HFFc6 (cell line): ENCODE measurements at regions not wholly inside any gene's neighbourhood (a gene's known extent, or its start where the extent isn't known, plus 50 kb on each side); places are given as distances from the start of the nearest gene placed in this dataset.

ENCODE experiments used
- DNase-seq: peaks from one replicate; pipeline ENCODE4 v3.0.0-alpha.2; 2018
- H3K27ac Mint-ChIP-seq: 2 replicates; pipeline ENCODE4 v1.8.0; 2020; ENCODE audit warnings: mild to moderate bottlenecking, mixed read lengths
- H3K27me3 Mint-ChIP-seq: 2 replicates; pipeline ENCODE4 v1.8.0; 2021; ENCODE audit warnings: mild to moderate bottlenecking, moderate library complexity, mixed read lengths; ENCODE audit not compliant: insufficient read depth
- H3K36me3 Mint-ChIP-seq: 2 replicates; pipeline ENCODE4 v1.8.0; 2021; ENCODE audit warnings: low read depth, mixed read lengths
- H3K4me1 Mint-ChIP-seq: 2 replicates; pipeline ENCODE4 v1.8.0; 2020; ENCODE audit warnings: low read depth, mixed read lengths
- H3K4me3 Mint-ChIP-seq: 2 replicates; pipeline ENCODE4 v1.8.0; 2020; ENCODE audit warnings: mild to moderate bottlenecking, moderate library complexity, mixed read lengths
- H3K9me3 Mint-ChIP-seq: 2 replicates; pipeline ENCODE4 v1.8.0; 2020; ENCODE audit warnings: mild to moderate bottlenecking, mixed read lengths
- TF ChIP-seq, protein P1 (sequence below): fragments of 200-600 bp; sonication (generic); IDR thresholded peaks from 2 replicates; pipeline ENCODE4 v1.5.0; 2021; ENCODE audit warnings: antibody characterized with exemption, mild to moderate bottlenecking

- no peak overlapping the region for H3K27ac Mint-ChIP-seq
- TF ChIP-seq, protein P1, sequence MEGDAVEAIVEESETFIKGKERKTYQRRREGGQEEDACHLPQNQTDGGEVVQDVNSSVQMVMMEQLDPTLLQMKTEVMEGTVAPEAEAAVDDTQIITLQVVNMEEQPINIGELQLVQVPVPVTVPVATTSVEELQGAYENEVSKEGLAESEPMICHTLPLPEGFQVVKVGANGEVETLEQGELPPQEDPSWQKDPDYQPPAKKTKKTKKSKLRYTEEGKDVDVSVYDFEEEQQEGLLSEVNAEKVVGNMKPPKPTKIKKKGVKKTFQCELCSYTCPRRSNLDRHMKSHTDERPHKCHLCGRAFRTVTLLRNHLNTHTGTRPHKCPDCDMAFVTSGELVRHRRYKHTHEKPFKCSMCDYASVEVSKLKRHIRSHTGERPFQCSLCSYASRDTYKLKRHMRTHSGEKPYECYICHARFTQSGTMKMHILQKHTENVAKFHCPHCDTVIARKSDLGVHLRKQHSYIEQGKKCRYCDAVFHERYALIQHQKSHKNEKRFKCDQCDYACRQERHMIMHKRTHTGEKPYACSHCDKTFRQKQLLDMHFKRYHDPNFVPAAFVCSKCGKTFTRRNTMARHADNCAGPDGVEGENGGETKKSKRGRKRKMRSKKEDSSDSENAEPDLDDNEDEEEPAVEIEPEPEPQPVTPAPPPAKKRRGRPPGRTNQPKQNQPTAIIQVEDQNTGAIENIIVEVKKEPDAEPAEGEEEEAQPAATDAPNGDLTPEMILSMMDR, result no peak
- H3K4me1 Mint-ChIP-seq, result peaks cover 20% of the 10 kb centered on the region
- DNase-seq, result no peak
- no peaks in the 10 kb centered on the region for H3K36me3 Mint-ChIP-seq
- H3K27me3 Mint-ChIP-seq, result no peaks in the 10 kb centered on the region
- no peak overlapping the region for H3K4me3 Mint-ChIP-seq
- H3K9me3 Mint-ChIP-seq, result no peaks in the 10 kb centered on the region; the same call in 1 of the 2 replicates
Measured at GRCh38 chr9:118532592-118532991, 828.4 kb downstream of the TLR4 start.

DNA sequence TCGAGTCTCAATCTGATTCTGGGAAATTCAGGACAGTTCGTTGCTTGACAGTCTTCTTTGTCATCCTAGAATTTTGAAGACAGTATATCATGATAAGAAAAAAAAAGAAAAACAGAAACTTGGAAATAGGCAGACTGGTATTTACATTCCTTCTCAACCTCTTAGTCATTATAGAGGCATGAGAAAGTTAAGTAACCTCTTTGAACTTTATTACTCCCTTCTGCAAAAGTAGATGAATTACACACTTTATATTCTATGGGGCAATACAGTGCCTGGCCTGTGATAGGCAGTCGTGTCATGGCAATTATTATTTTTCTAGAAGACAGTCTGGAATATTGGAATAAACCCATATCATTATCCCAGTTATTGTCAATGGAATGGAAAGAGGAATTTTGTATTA lies 828.9 kb downstream of the TLR4 start:
- DNase-seq, result no peak
- H3K27me3 Mint-ChIP-seq, result no peaks in the 10 kb centered on the region

DNA sequence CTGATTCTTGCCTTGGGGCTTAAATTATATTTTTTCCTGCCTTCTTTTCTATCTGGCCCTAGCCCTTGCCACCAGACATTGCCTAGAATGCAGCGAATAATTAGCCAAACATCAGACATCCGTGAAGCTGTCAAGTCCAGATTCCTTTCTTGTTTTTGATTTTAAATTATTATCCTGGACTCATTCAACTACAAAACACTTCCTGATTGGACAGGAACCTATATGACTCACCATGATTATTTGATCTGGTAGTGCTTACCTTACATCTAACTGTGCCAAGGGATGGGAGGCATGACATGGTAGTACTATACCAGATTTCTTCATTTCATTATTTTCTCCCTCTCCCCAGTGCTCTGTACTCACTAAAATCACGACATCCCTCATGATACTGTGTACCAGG lies 829.6 kb downstream of the TLR4 start:
- TF ChIP-seq, protein P1, result no peak
- Mint-ChIP-seq H3K36me3 (no peaks in the 10 kb centered on the region), H3K9me3 (no peaks in the 10 kb centered on the region; the same call in 1 of the 2 replicates), H3K27ac (no peak overlapping the region), H3K27me3 (no peaks in the 10 kb centered on the region), H3K4me1 (peaks cover 19% of the 10 kb centered on the region), H3K4me3 (no peak overlapping the region)
- DNase-seq, result no peak

More for the DNA sequence above, 828.9 kb downstream of the TLR4 start:
- H3K4me1 Mint-ChIP-seq, result peaks cover 20% of the 10 kb centered on the region
- no peak overlapping the region for H3K4me3 Mint-ChIP-seq
- no peak overlapping the region for H3K27ac Mint-ChIP-seq
- TF ChIP-seq, protein P1, result no peak
- no peaks in the 10 kb centered on the region; the same call in 1 of the 2 replicates for H3K9me3 Mint-ChIP-seq
- no peaks in the 10 kb centered on the region for H3K36me3 Mint-ChIP-seq

DNA sequence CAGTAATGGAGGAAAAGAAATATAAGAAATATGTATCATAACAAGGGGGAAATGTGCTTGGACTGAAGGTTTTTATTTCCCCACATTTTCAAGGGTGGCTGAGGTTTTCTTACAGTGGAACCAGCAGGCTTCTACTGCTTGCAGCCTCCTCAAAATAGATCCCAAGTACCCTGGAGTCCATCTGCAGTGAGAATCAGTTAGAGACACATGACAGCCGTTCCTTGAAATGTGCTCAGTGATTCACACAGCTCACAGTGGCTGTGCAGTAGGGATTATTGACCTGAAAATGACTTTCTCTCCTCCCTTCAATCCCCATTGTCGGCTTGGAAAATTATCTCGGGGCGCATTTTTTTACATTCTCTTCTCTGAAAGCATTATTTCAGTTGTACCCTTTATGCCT lies 832.0 kb downstream of the TLR4 start:
- H3K9me3 Mint-ChIP-seq, result no peaks in the 10 kb centered on the region; the same call in 1 of the 2 replicates

GRCh38 chr9:118538959-118539358 lies 830.3 kb downstream of the BRINP1 start:
- Mint-ChIP-seq H3K27me3 (no peaks in the 10 kb centered on the region), H3K36me3 (no peaks in the 10 kb centered on the region), H3K27ac (no peak overlapping the region), H3K4me1 (no peaks in the 10 kb centered on the region), H3K9me3 (no peaks in the 10 kb centered on the region), H3K4me3 (no peak overlapping the region)
- TF ChIP-seq, protein P1, result no peak
- no peak for DNase-seq

More for the DNA sequence above, 832.0 kb downstream of the TLR4 start:
- no peak for DNase-seq
- Mint-ChIP-seq H3K36me3 (no peaks in the 10 kb centered on the region), H3K27me3 (no peaks in the 10 kb centered on the region), H3K4me3 (no peak overlapping the region), H3K27ac (no peak overlapping the region), H3K4me1 (peaks cover 10% of the 10 kb centered on the region)
- TF ChIP-seq, protein P1, result no peak

GRCh38 chr9:118553465-118553864 lies 815.8 kb downstream of the BRINP1 start:
- no peaks in the 10 kb centered on the region for H3K36me3 Mint-ChIP-seq

More at GRCh38 chr9:118553465-118553864, 815.8 kb downstream of the BRINP1 start:
- no peak for DNase-seq
- Mint-ChIP-seq H3K27me3 (peaks cover 2% of the 10 kb centered on the region; the same call in 1 of the 2 replicates), H3K4me3 (no peak overlapping the region), H3K27ac (no peak overlapping the region), H3K9me3 (peaks cover 4% of the 10 kb centered on the region; the same call in 1 of the 2 replicates), H3K4me1 (no peaks in the 10 kb centered on the region; the same call in 1 of the 2 replicates)
- TF ChIP-seq, protein P1, result no peak
